Ovary (tissue), 3 donors: ENCODE measurements at regions not wholly inside any gene's neighbourhood (a gene's known extent, or its start where the extent isn't known, plus 50 kb on each side); places are given as distances from the start of the nearest gene placed in this dataset.

ENCODE experiments used
- CTCF ChIP-seq, 3 donors: fragments of 450-650 bp in 2 of 3; fragments of 200-600 bp in 1 of 3; IDR thresholded peaks; one replicate each; pipeline versions ENCODE4 v1.5.1 to v1.8.0; 2016 to 2022; ENCODE audit warnings: antibody characterized with exemption in 3 of 3, mild to moderate bottlenecking in 1 of 3
- EP300 ChIP-seq: sonication (generic); formaldehyde crosslinking; IDR thresholded peaks from one replicate; pipeline ENCODE4 v1.6.1; 2017; ENCODE audit warnings: antibody characterized with exemption
- donor health status: DM: no; HTN: no; CAD: no.

DNA sequence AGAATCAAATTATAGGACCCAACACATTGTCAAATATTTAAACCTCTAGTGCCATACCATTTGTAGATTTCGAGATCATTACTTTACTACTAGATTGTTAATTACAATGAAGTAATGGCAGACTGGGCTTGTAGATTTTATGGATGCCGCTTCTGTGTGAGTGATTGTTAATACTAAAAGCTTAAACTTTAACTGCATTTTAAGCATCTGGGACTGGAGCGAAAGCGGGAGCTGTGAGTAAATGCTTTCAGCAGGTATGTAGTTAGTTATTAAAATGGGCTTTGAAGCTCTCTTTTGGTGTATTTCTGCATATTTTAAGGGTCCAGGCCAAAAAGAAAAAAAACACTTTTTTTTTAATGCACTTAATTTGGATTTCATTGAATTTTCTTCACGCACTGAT lies 519.3 kb downstream of the MED13L start:
- no peak for TF ChIP-seq CTCF (IDR thresholded peaks at IDR 0.05)
- TF ChIP-seq EP300, result no peak
